Right lobe of liver (tissue), 6 donors: ENCODE measurements at regions not wholly inside any gene's neighbourhood (a gene's known extent, or its start where the extent isn't known, plus 50 kb on each side); places are given as distances from the start of the nearest gene placed in this dataset.
A peak's percentile ranks its signal among the peaks of the same experiment; 100 is the strongest.

ENCODE experiments used
- ATAC-seq, 4 donors: fragments of 200-7000 bp; cut with Tn5 transposase; one replicate each; pipeline ENCODE4 v1.9.1; 2020; ENCODE audit warnings: mild to moderate bottlenecking in 4 of 4, moderate library complexity in 4 of 4
- DNase-seq, 3 donors: peaks; one replicate each; pipeline ENCODE4 v3.0.0-alpha.2; 2020
- H3K27ac ChIP-seq, 3 donors: fragments of 200-600 bp; one replicate each; pipeline ENCODE4 v1.8.0; 2022
- H3K27me3 ChIP-seq, 2 donors: fragments of 200-600 bp; one replicate each; pipeline ENCODE4 v1.8.0; 2022
- H3K36me3 ChIP-seq, 4 donors: fragments of 200-600 bp; sonication (generic) in 1 of 4; one replicate each; pipeline versions ENCODE4 v1.5.1 to v1.8.0; 2017 to 2022; ENCODE audit warnings: control low read depth in 1 of 4
- H3K4me1 ChIP-seq, 4 donors: fragments of 200-600 bp; sonication (generic) in 1 of 4; one replicate each; pipeline versions ENCODE4 v1.5.1 to v1.8.0; 2017 to 2022; ENCODE audit warnings: control low read depth in 1 of 4
- H3K4me3 ChIP-seq, 3 donors: fragments of 200-600 bp; one replicate each; pipeline ENCODE4 v1.8.0; 2022
- H3K9me3 ChIP-seq, 4 donors: fragments of 200-600 bp; sonication (generic) in 1 of 4; one replicate each; pipeline versions ENCODE4 v1.5.1 to v1.8.0; 2017 to 2022; ENCODE audit warnings: control low read depth in 1 of 4
- POLR2A ChIP-seq: fragments of 450-650 bp; IDR thresholded peaks from one replicate; pipeline ENCODE4 v1.6.1; 2017; ENCODE audit warnings: antibody characterized with exemption, mild to moderate bottlenecking
- WGBS: methylation state at CpG from one replicate; pipeline ENCODE4 v1.1.6; 2018; ENCODE audit warnings: low coverage, low lambda C conversion rate; ENCODE audit not compliant: insufficient coverage; ENCODE audit errors: missing lambda C conversion rate; 5-methylcytosine and 5-hydroxymethylcytosine counted together
- intact Hi-C, 2 donors: fragments of 100-400 bp; cut with DNase I; formaldehyde crosslinking; loops; one replicate each; pipeline versions ENCODE4 v1.11.2 to v1.14.1; 2022
- TF ChIP-seq, protein P1 (sequence below), 4 donors: fragments of 200-600 bp in 3 of 4; fragments of 450-650 bp in 1 of 4; IDR thresholded peaks; one replicate each; pipeline versions ENCODE4 v1.5.1 to v1.8.0; 2016 to 2022; ENCODE audit warnings: antibody characterized with exemption in 4 of 4, mild to moderate bottlenecking in 2 of 4
- donor health status: DM: no; HTN: yes; CAD: no.
- donor health status: DM: no; HTN: no; CAD: no.
- donor health status: DM: no; HTN: no; CAD: no.
- donor health status: DM: no; HTN: yes; CAD: no.
- donor health status: DM: no; HTN: yes; CAD: no.

DNA sequence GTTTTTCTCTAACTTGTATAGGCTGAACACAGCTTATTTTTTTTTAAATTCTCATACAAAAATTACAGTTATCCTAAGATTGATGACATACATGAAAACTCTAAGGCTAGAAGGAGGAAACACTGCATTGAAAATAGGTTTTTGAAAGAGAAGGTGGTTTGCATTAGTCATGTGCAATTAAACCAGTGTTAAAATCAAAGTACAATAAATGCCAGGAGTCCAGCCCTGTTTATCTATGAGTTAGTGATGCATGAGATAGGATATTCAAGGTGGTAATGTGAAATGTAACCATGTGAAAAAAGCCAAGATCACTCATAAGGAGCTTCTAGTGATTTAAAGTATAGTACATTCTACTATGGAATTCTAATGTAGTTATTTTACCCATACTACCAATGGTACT lies 444.9 kb upstream of the CYLC2 start:
- H3K36me3 ChIP-seq: no peaks in the 10 kb centered on the region
- H3K4me1 ChIP-seq: no peaks in the 10 kb centered on the region
- H3K4me3 ChIP-seq: no peak overlapping the region
- ATAC-seq (no peak), DNase-seq (no peak)
- intact Hi-C loops: no loop called here
- H3K9me3 ChIP-seq: no peaks in the 10 kb centered on the region
- TF ChIP-seq POLR2A: no peak
- TF ChIP-seq, protein P1, sequence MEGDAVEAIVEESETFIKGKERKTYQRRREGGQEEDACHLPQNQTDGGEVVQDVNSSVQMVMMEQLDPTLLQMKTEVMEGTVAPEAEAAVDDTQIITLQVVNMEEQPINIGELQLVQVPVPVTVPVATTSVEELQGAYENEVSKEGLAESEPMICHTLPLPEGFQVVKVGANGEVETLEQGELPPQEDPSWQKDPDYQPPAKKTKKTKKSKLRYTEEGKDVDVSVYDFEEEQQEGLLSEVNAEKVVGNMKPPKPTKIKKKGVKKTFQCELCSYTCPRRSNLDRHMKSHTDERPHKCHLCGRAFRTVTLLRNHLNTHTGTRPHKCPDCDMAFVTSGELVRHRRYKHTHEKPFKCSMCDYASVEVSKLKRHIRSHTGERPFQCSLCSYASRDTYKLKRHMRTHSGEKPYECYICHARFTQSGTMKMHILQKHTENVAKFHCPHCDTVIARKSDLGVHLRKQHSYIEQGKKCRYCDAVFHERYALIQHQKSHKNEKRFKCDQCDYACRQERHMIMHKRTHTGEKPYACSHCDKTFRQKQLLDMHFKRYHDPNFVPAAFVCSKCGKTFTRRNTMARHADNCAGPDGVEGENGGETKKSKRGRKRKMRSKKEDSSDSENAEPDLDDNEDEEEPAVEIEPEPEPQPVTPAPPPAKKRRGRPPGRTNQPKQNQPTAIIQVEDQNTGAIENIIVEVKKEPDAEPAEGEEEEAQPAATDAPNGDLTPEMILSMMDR (IDR thresholded peaks at IDR 0.05): no peak
- no peaks in the 10 kb centered on the region for H3K27me3 ChIP-seq
- H3K27ac ChIP-seq: no peak overlapping the region

- ATAC-seq (no peak), DNase-seq (no peak)
- Histone ChIP-seq H3K36me3 (no peaks in the 10 kb centered on the region), H3K9me3 (no peaks in the 10 kb centered on the region), H3K27me3 (no peaks in the 10 kb centered on the region), H3K27ac (no peak overlapping the region), H3K4me1 (no peaks in the 10 kb centered on the region), H3K4me3 (no peak overlapping the region)
- TF ChIP-seq POLR2A: no peak
- TF ChIP-seq, protein P1 (IDR thresholded peaks at IDR 0.05): no peak
- intact Hi-C loops: no loop called here
- WGBS: 90% methylated on average over 2 of the region's 2 CpGs
These were observed 461.1 kb upstream of the CYLC2 start for GRCh38 chr9:102534031-102534430.

- WGBS: 47% methylated on average over 3 of the region's 3 CpGs
- intact Hi-C loops: no loop called here
- ATAC-seq (peak in 1 of 4 donors; percentile 16), DNase-seq (no peak)
- Histone ChIP-seq H3K4me3 (no peak overlapping the region), H3K4me1 (peaks cover 0 to 7% (median 0%) of the 10 kb centered on the region in 4 donors), H3K9me3 (no peaks in the 10 kb centered on the region), H3K36me3 (no peaks in the 10 kb centered on the region), H3K27me3 (no peaks in the 10 kb centered on the region), H3K27ac (no peak overlapping the region)
- TF ChIP-seq POLR2A: no peak
- TF ChIP-seq, protein P1 (IDR thresholded peaks at IDR 0.05): no peak
These were observed 473.9 kb upstream of the CYLC2 start for GRCh38 chr9:102521097-102521755.

DNA sequence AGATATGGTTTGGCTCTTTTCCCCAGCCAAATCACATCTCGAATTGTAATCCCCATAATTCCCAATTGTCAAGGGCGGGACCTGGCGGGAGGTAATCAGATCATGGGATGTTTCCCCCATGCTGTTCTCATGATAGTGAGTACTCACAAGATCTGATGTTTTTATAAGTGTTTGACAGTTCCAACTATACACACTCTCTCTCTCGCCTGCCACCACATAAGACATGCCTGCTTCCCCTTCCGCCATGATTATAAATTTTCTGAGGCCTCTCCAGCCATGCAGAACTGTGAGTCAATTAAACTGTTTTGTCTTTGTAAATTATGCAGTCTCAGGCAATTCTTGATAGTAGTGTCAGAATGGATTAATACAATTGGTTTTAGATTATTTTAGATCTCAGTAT lies 475.7 kb upstream of the CYLC2 start:
- Histone ChIP-seq H3K27ac (no peak overlapping the region), H3K4me3 (no peak overlapping the region), H3K9me3 (no peaks in the 10 kb centered on the region), H3K36me3 (no peaks in the 10 kb centered on the region), H3K4me1 (peaks cover 0 to 7% (median 0%) of the 10 kb centered on the region in 4 donors), H3K27me3 (no peaks in the 10 kb centered on the region)
- WGBS: 79% methylated on average over 3 of the region's 5 CpGs
- ATAC-seq: no peak
- TF ChIP-seq, protein P1 (IDR thresholded peaks at IDR 0.05): no peak
- TF ChIP-seq POLR2A: no peak
- intact Hi-C loops: no loop called here
- DNase-seq: no peak

- WGBS: 22% methylated on average over 5 of the region's 5 CpGs
- DNase-seq (peak in 1 of 3 donors; percentile 48), ATAC-seq (peak; percentile 73 to 92 (median 88))
- Histone ChIP-seq H3K4me1 (peaks cover 0 to 7% (median 0%) of the 10 kb centered on the region in 4 donors), H3K36me3 (no peaks in the 10 kb centered on the region), H3K4me3 (no peak overlapping the region), H3K27me3 (no peaks in the 10 kb centered on the region), H3K27ac (no peak overlapping the region), H3K9me3 (no peaks in the 10 kb centered on the region)
- TF ChIP-seq, protein P1 (IDR thresholded peaks at IDR 0.05): no peak
- TF ChIP-seq POLR2A: no peak
- intact Hi-C loops: no loop called here
These were observed 476.8 kb upstream of the CYLC2 start for GRCh38 chr9:102518324-102518723.
